ENCODE measurements at regions not wholly inside any gene's neighbourhood (a gene's known extent, or its start where the extent isn't known, plus 50 kb on each side); places are given as distances from the start of the nearest gene placed in this dataset.
A peak's percentile ranks its signal among the peaks of the same experiment; 100 is the strongest.

- DNase-seq (ENCODE audit: low read depth), result no peak
- no peak for TF ChIP-seq CTCF (conservative IDR thresholded peaks at IDR 0.05; ENCODE audit: control insufficient read depth, insufficient read depth, low read depth, low read length)
Observed at GRCh38 chr2:118250463-118250862, 162.2 kb downstream of the INSIG2 start.

GRCh38 chr2:118250001-118250400, 161.7 kb downstream of the INSIG2 start:
- no peak for TF ChIP-seq CTCF (conservative IDR thresholded peaks at IDR 0.05; ENCODE audit: control insufficient read depth, insufficient read depth, low read depth, low read length)
- H3K4me3 ChIP-seq (ENCODE audit: control insufficient read depth, low read depth, low read length), result no peak overlapping the region
- peak; percentile 85 for DNase-seq (ENCODE audit: low read depth)

More at GRCh38 chr2:118250463-118250862, 162.2 kb downstream of the INSIG2 start:
- no peak overlapping the region for H3K4me3 ChIP-seq (ENCODE audit: control insufficient read depth, low read depth, low read length)

- peak; percentile 76 for DNase-seq (ENCODE audit: low read depth)
- TF ChIP-seq CTCF (conservative IDR thresholded peaks at IDR 0.05; ENCODE audit: control insufficient read depth, insufficient read depth, low read depth, low read length), result no peak
- no peak overlapping the region for H3K4me3 ChIP-seq (ENCODE audit: control insufficient read depth, low read depth, low read length)
Observed at GRCh38 chr2:118249531-118249930, 161.3 kb downstream of the INSIG2 start.

DNA sequence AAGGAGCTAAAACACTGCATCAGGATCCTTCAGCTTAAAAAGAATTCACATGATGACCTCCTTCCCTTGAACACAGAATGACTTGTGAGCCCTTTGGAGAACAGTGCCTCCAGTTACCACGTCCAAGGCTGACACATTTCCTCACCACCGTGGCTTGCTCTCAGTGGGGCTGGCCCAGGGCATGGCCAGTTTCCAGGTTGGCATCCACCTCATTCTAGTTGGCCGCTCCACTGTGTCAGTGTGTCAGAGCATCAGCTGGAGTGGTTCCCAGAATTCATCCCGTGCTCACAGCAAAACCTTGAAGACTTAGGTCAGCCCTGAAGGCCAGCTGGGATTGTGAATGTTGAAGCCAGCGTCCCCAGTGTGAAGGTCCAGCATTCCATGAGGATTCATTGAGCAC, 158.5 kb downstream of the INSIG2 start:
- no peak overlapping the region for H3K4me3 ChIP-seq (ENCODE audit: control insufficient read depth, low read depth, low read length)
- peak; percentile 83 for DNase-seq (ENCODE audit: low read depth)
- TF ChIP-seq CTCF (conservative IDR thresholded peaks at IDR 0.05; ENCODE audit: control insufficient read depth, insufficient read depth, low read depth, low read length), result no peak

GRCh38 chr2:118246079-118246478, 157.8 kb downstream of the INSIG2 start:
- H3K4me3 ChIP-seq (ENCODE audit: control insufficient read depth, low read depth, low read length), result no peak overlapping the region
- no peak for DNase-seq (ENCODE audit: low read depth)
- no peak for TF ChIP-seq CTCF (conservative IDR thresholded peaks at IDR 0.05; ENCODE audit: control insufficient read depth, insufficient read depth, low read depth, low read length)

- no peak overlapping the region for H3K4me3 ChIP-seq (ENCODE audit: control insufficient read depth, low read depth, low read length)
- DNase-seq (ENCODE audit: low read depth), result no peak
- TF ChIP-seq CTCF (conservative IDR thresholded peaks at IDR 0.05; ENCODE audit: control insufficient read depth, insufficient read depth, low read depth, low read length), result no peak
Observed at GRCh38 chr2:118244686-118245085, 156.4 kb downstream of the INSIG2 start.

- no peak overlapping the region for H3K4me3 ChIP-seq (ENCODE audit: control insufficient read depth, low read depth, low read length)
- no peak for TF ChIP-seq CTCF (conservative IDR thresholded peaks at IDR 0.05; ENCODE audit: control insufficient read depth, insufficient read depth, low read depth, low read length)
- DNase-seq (ENCODE audit: low read depth), result no peak
Observed at GRCh38 chr2:118243031-118243430, 154.8 kb downstream of the INSIG2 start.

All from fibroblast of mammary gland (primary cell).